Prostate gland (tissue), 2 donors: ENCODE measurements at regions not wholly inside any gene's neighbourhood (a gene's known extent, or its start where the extent isn't known, plus 50 kb on each side); places are given as distances from the start of the nearest gene placed in this dataset.

ENCODE experiments used
- CTCF ChIP-seq, 4 experiments: fragments of 200-600 bp in 2 of 4; fragments of 450-650 bp in 2 of 4; sonication (generic) in 2 of 4; IDR thresholded peaks; 1 replicate in 3 of 4; 2 replicates in 1 of 4; pipeline ENCODE4 v1.5.1; 2016 to 2019; ENCODE audit warnings: antibody characterized with exemption in 4 of 4, mild to moderate bottlenecking in 2 of 4, moderate library complexity in 2 of 4
- POLR2A ChIP-seq: fragments of 450-650 bp; IDR thresholded peaks from one replicate; pipeline ENCODE4 v1.6.1; 2016; ENCODE audit warnings: antibody characterized with exemption, mild to moderate bottlenecking
- POLR2AphosphoS5 ChIP-seq: sonication (generic); formaldehyde crosslinking; IDR thresholded peaks from one replicate; pipeline ENCODE4 v1.6.1; 2017; ENCODE audit warnings: antibody characterized with exemption

- TF ChIP-seq CTCF (IDR thresholded peaks at IDR 0.05), result no peak
- TF ChIP-seq POLR2A, result no peak
- TF ChIP-seq POLR2AphosphoS5, result no peak
These were observed 193.1 kb upstream of the KLF14 start for GRCh38 chr7:130927062-130927461.
